ENCODE measurements at regions not wholly inside any gene's neighbourhood (a gene's known extent, or its start where the extent isn't known, plus 50 kb on each side); places are given as distances from the start of the nearest gene placed in this dataset.

- Histone ChIP-seq H3K9me3 (ENCODE audit: insufficient read depth, low read depth, low read length) (no peaks in the 10 kb centered on the region), H3K36me3 (ENCODE audit: insufficient read depth, low read depth, low read length) (no peaks in the 10 kb centered on the region), H3K4me1 (ENCODE audit: insufficient read depth, low read length) (no peaks in the 10 kb centered on the region), H3K27me3 (ENCODE audit: insufficient read depth, low read length) (no peaks in the 10 kb centered on the region), H3K4me3 (ENCODE audit: low read length) (no peak overlapping the region), H3K27ac (ENCODE audit: low read length) (no peak overlapping the region), H3K9ac (ENCODE audit: low read depth, low read length) (no peak overlapping the region)
These were observed 180.4 kb upstream of the NRXN1 start for GRCh38 chr2:51212374-51212773.

GRCh38 chr2:51208521-51208920, 176.6 kb upstream of the NRXN1 start:
- no peak overlapping the region for H3K9ac ChIP-seq (ENCODE audit: low read depth, low read length)
- H3K4me3 ChIP-seq (ENCODE audit: low read length) = no peak overlapping the region
- H3K27ac ChIP-seq (ENCODE audit: low read length) = no peak overlapping the region
- no peaks in the 10 kb centered on the region for H3K4me1 ChIP-seq (ENCODE audit: insufficient read depth, low read length)
- H3K27me3 ChIP-seq (ENCODE audit: insufficient read depth, low read length) = no peaks in the 10 kb centered on the region
- no peaks in the 10 kb centered on the region for H3K36me3 ChIP-seq (ENCODE audit: insufficient read depth, low read depth, low read length)
- no peaks in the 10 kb centered on the region for H3K9me3 ChIP-seq (ENCODE audit: insufficient read depth, low read depth, low read length)

- Histone ChIP-seq H3K36me3 (ENCODE audit: insufficient read depth, low read depth, low read length) (no peaks in the 10 kb centered on the region), H3K27ac (ENCODE audit: low read length) (no peak overlapping the region), H3K4me1 (ENCODE audit: insufficient read depth, low read length) (no peaks in the 10 kb centered on the region), H3K9ac (ENCODE audit: low read depth, low read length) (no peak overlapping the region), H3K27me3 (ENCODE audit: insufficient read depth, low read length) (no peaks in the 10 kb centered on the region), H3K4me3 (ENCODE audit: low read length) (no peak overlapping the region), H3K9me3 (ENCODE audit: insufficient read depth, low read depth, low read length) (no peaks in the 10 kb centered on the region)
These were observed 169.4 kb upstream of the NRXN1 start for GRCh38 chr2:51201295-51201694.

- Histone ChIP-seq H3K9me3 (ENCODE audit: insufficient read depth, low read depth, low read length) (no peaks in the 10 kb centered on the region), H3K4me1 (ENCODE audit: insufficient read depth, low read length) (no peaks in the 10 kb centered on the region), H3K27ac (ENCODE audit: low read length) (no peak overlapping the region), H3K36me3 (ENCODE audit: insufficient read depth, low read depth, low read length) (no peaks in the 10 kb centered on the region), H3K9ac (ENCODE audit: low read depth, low read length) (no peak overlapping the region), H3K4me3 (ENCODE audit: low read length) (no peak overlapping the region), H3K27me3 (ENCODE audit: insufficient read depth, low read length) (no peaks in the 10 kb centered on the region)
These were observed 162.7 kb upstream of the NRXN1 start for GRCh38 chr2:51194656-51195055.

GRCh38 chr2:51170273-51170672, 138.3 kb upstream of the NRXN1 start:
- no peak overlapping the region for H3K4me3 ChIP-seq (ENCODE audit: low read length)
- no peak overlapping the region for H3K27ac ChIP-seq (ENCODE audit: low read length)
- H3K9ac ChIP-seq (ENCODE audit: low read depth, low read length) = no peak overlapping the region
- no peaks in the 10 kb centered on the region for H3K36me3 ChIP-seq (ENCODE audit: insufficient read depth, low read depth, low read length)
- no peaks in the 10 kb centered on the region for H3K9me3 ChIP-seq (ENCODE audit: insufficient read depth, low read depth, low read length)
- peaks cover 4% of the 10 kb centered on the region; the same call in 1 of the 2 replicates for H3K4me1 ChIP-seq (ENCODE audit: insufficient read depth, low read length)
- H3K27me3 ChIP-seq (ENCODE audit: insufficient read depth, low read length) = no peaks in the 10 kb centered on the region

GRCh38 chr2:51165534-51166260, 133.8 kb upstream of the NRXN1 start:
- Histone ChIP-seq H3K27ac (ENCODE audit: low read length) (no peak overlapping the region), H3K36me3 (ENCODE audit: insufficient read depth, low read depth, low read length) (no peaks in the 10 kb centered on the region), H3K9me3 (ENCODE audit: insufficient read depth, low read depth, low read length) (no peaks in the 10 kb centered on the region), H3K4me3 (ENCODE audit: low read length) (no peak overlapping the region), H3K9ac (ENCODE audit: low read depth, low read length) (no peak overlapping the region), H3K27me3 (ENCODE audit: insufficient read depth, low read length) (no peaks in the 10 kb centered on the region), H3K4me1 (ENCODE audit: insufficient read depth, low read length) (peaks cover 4% of the 10 kb centered on the region; the same call in 1 of the 2 replicates)

GRCh38 chr2:51158251-51158650, 126.3 kb upstream of the NRXN1 start:
- Histone ChIP-seq H3K27me3 (ENCODE audit: insufficient read depth, low read length) (no peaks in the 10 kb centered on the region), H3K9me3 (ENCODE audit: insufficient read depth, low read depth, low read length) (no peaks in the 10 kb centered on the region), H3K9ac (ENCODE audit: low read depth, low read length) (no peak overlapping the region), H3K4me1 (ENCODE audit: insufficient read depth, low read length) (no peaks in the 10 kb centered on the region), H3K4me3 (ENCODE audit: low read length) (no peak overlapping the region), H3K36me3 (ENCODE audit: insufficient read depth, low read depth, low read length) (no peaks in the 10 kb centered on the region), H3K27ac (ENCODE audit: low read length) (no peak overlapping the region)

GRCh38 chr2:51153236-51153635, 121.3 kb upstream of the NRXN1 start:
- H3K9ac ChIP-seq (ENCODE audit: low read depth, low read length) = no peak overlapping the region
- no peak overlapping the region for H3K27ac ChIP-seq (ENCODE audit: low read length)
- H3K27me3 ChIP-seq (ENCODE audit: insufficient read depth, low read length) = no peaks in the 10 kb centered on the region
- H3K4me1 ChIP-seq (ENCODE audit: insufficient read depth, low read length) = no peaks in the 10 kb centered on the region
- H3K36me3 ChIP-seq (ENCODE audit: insufficient read depth, low read depth, low read length) = no peaks in the 10 kb centered on the region
- H3K9me3 ChIP-seq (ENCODE audit: insufficient read depth, low read depth, low read length) = no peaks in the 10 kb centered on the region
- no peak overlapping the region for H3K4me3 ChIP-seq (ENCODE audit: low read length)

GRCh38 chr2:51151490-51152140, 119.7 kb upstream of the NRXN1 start:
- Histone ChIP-seq H3K27me3 (ENCODE audit: insufficient read depth, low read length) (no peaks in the 10 kb centered on the region), H3K27ac (ENCODE audit: low read length) (no peak overlapping the region), H3K36me3 (ENCODE audit: insufficient read depth, low read depth, low read length) (no peaks in the 10 kb centered on the region), H3K4me3 (ENCODE audit: low read length) (no peak overlapping the region), H3K4me1 (ENCODE audit: insufficient read depth, low read length) (no peaks in the 10 kb centered on the region), H3K9me3 (ENCODE audit: insufficient read depth, low read depth, low read length) (no peaks in the 10 kb centered on the region), H3K9ac (ENCODE audit: low read depth, low read length) (no peak overlapping the region)

- H3K27me3 ChIP-seq (ENCODE audit: insufficient read depth, low read length) = no peaks in the 10 kb centered on the region
- H3K9ac ChIP-seq (ENCODE audit: low read depth, low read length) = no peak overlapping the region
- no peak overlapping the region for H3K27ac ChIP-seq (ENCODE audit: low read length)
- no peaks in the 10 kb centered on the region for H3K9me3 ChIP-seq (ENCODE audit: insufficient read depth, low read depth, low read length)
- no peak overlapping the region for H3K4me3 ChIP-seq (ENCODE audit: low read length)
- no peaks in the 10 kb centered on the region for H3K36me3 ChIP-seq (ENCODE audit: insufficient read depth, low read depth, low read length)
- H3K4me1 ChIP-seq (ENCODE audit: insufficient read depth, low read length) = no peaks in the 10 kb centered on the region
These were observed 117.8 kb upstream of the NRXN1 start for GRCh38 chr2:51149725-51150124.

- no peak overlapping the region for H3K9ac ChIP-seq (ENCODE audit: low read depth, low read length)
- H3K27ac ChIP-seq (ENCODE audit: low read length) = no peak overlapping the region
- H3K4me1 ChIP-seq (ENCODE audit: insufficient read depth, low read length) = no peaks in the 10 kb centered on the region
- no peaks in the 10 kb centered on the region for H3K36me3 ChIP-seq (ENCODE audit: insufficient read depth, low read depth, low read length)
- no peak overlapping the region for H3K4me3 ChIP-seq (ENCODE audit: low read length)
- H3K27me3 ChIP-seq (ENCODE audit: insufficient read depth, low read length) = no peaks in the 10 kb centered on the region
- H3K9me3 ChIP-seq (ENCODE audit: insufficient read depth, low read depth, low read length) = no peaks in the 10 kb centered on the region
These were observed 113.8 kb upstream of the NRXN1 start for GRCh38 chr2:51145761-51146160.

- H3K36me3 ChIP-seq (ENCODE audit: insufficient read depth, low read depth, low read length) = no peaks in the 10 kb centered on the region
- no peak overlapping the region for H3K27ac ChIP-seq (ENCODE audit: low read length)
- no peaks in the 10 kb centered on the region for H3K9me3 ChIP-seq (ENCODE audit: insufficient read depth, low read depth, low read length)
- H3K27me3 ChIP-seq (ENCODE audit: insufficient read depth, low read length) = no peaks in the 10 kb centered on the region
- no peak overlapping the region for H3K4me3 ChIP-seq (ENCODE audit: low read length)
- H3K9ac ChIP-seq (ENCODE audit: low read depth, low read length) = no peak overlapping the region
- H3K4me1 ChIP-seq (ENCODE audit: insufficient read depth, low read length) = no peaks in the 10 kb centered on the region
These were observed 88.9 kb upstream of the NRXN1 start for GRCh38 chr2:51120754-51121280.
